ENCODE measurements at regions not wholly inside any gene's neighbourhood (a gene's known extent, or its start where the extent isn't known, plus 50 kb on each side); places are given as distances from the start of the nearest gene placed in this dataset.

- Histone ChIP-seq H3K79me2 (ENCODE audit: insufficient read depth, low read length) (no peaks in the 10 kb centered on the region), H3K4me3 (ENCODE audit: insufficient read depth, low read length) (no peak overlapping the region), H3K36me3 (ENCODE audit: insufficient read depth, low read length) (no peaks in the 10 kb centered on the region), H3K27me3 (ENCODE audit: insufficient read depth, low read length) (no peaks in the 10 kb centered on the region), H2AFZ (ENCODE audit: low read length) (peak overlapping the region; percentile 15), H3K9me3 (ENCODE audit: low read depth, low read length) (no peaks in the 10 kb centered on the region), H3K4me1 (ENCODE audit: insufficient read depth, low read length) (peaks cover 3% of the 10 kb centered on the region), H3K27ac (ENCODE audit: low read depth, low read length) (no peak overlapping the region), H4K20me1 (ENCODE audit: insufficient read depth, low read length) (no peaks in the 10 kb centered on the region), H3K4me2 (ENCODE audit: insufficient read depth, low read length) (no peak overlapping the region)
- TF ChIP-seq CTCF (IDR thresholded peaks at IDR 0.05; ENCODE audit: extremely low read depth, low read depth, low read length): no peak
- no peak for DNase-seq (ENCODE audit: insufficient read length, low spot score, missing footprints)
Measured at GRCh38 chr19:31666126-31666525, 316.9 kb upstream of the TSHZ3 start.

- Histone ChIP-seq H3K27ac (ENCODE audit: low read depth, low read length) (no peak overlapping the region), H3K36me3 (ENCODE audit: insufficient read depth, low read length) (no peaks in the 10 kb centered on the region), H3K4me2 (ENCODE audit: insufficient read depth, low read length) (no peak overlapping the region), H2AFZ (ENCODE audit: low read length) (peak overlapping the region; percentile 6), H3K79me2 (ENCODE audit: insufficient read depth, low read length) (no peaks in the 10 kb centered on the region), H3K27me3 (ENCODE audit: insufficient read depth, low read length) (no peaks in the 10 kb centered on the region), H3K4me1 (ENCODE audit: insufficient read depth, low read length) (peaks cover 3% of the 10 kb centered on the region), H4K20me1 (ENCODE audit: insufficient read depth, low read length) (no peaks in the 10 kb centered on the region), H3K9me3 (ENCODE audit: low read depth, low read length) (no peaks in the 10 kb centered on the region), H3K4me3 (ENCODE audit: insufficient read depth, low read length) (no peak overlapping the region)
- no peak for TF ChIP-seq CTCF (IDR thresholded peaks at IDR 0.05; ENCODE audit: extremely low read depth, low read depth, low read length)
- no peak for DNase-seq (ENCODE audit: insufficient read length, low spot score, missing footprints)
Measured at GRCh38 chr19:31667106-31667505, 317.9 kb upstream of the TSHZ3 start.

- Histone ChIP-seq H3K4me2 (ENCODE audit: insufficient read depth, low read length) (no peak overlapping the region), H3K9me3 (ENCODE audit: low read depth, low read length) (no peaks in the 10 kb centered on the region), H3K79me2 (ENCODE audit: insufficient read depth, low read length) (no peaks in the 10 kb centered on the region), H3K36me3 (ENCODE audit: insufficient read depth, low read length) (no peaks in the 10 kb centered on the region), H2AFZ (ENCODE audit: low read length) (no peak overlapping the region), H3K27me3 (ENCODE audit: insufficient read depth, low read length) (no peaks in the 10 kb centered on the region), H3K4me1 (ENCODE audit: insufficient read depth, low read length) (peaks cover 3% of the 10 kb centered on the region), H3K4me3 (ENCODE audit: insufficient read depth, low read length) (no peak overlapping the region), H3K27ac (ENCODE audit: low read depth, low read length) (no peak overlapping the region), H4K20me1 (ENCODE audit: insufficient read depth, low read length) (no peaks in the 10 kb centered on the region)
- TF ChIP-seq CTCF (IDR thresholded peaks at IDR 0.05; ENCODE audit: extremely low read depth, low read depth, low read length): no peak
- peak; percentile 53 for DNase-seq (ENCODE audit: insufficient read length, low spot score, missing footprints)
Measured at GRCh38 chr19:31668921-31669320, 319.7 kb upstream of the TSHZ3 start.

GRCh38 chr19:31670931-31671330 is 321.7 kb upstream of the TSHZ3 start:
- Histone ChIP-seq H2AFZ (ENCODE audit: low read length) (no peak overlapping the region), H3K4me2 (ENCODE audit: insufficient read depth, low read length) (no peak overlapping the region), H3K4me3 (ENCODE audit: insufficient read depth, low read length) (no peak overlapping the region), H3K79me2 (ENCODE audit: insufficient read depth, low read length) (no peaks in the 10 kb centered on the region), H3K4me1 (ENCODE audit: insufficient read depth, low read length) (peaks cover 13% of the 10 kb centered on the region), H3K36me3 (ENCODE audit: insufficient read depth, low read length) (no peaks in the 10 kb centered on the region), H3K9me3 (ENCODE audit: low read depth, low read length) (no peaks in the 10 kb centered on the region), H3K27me3 (ENCODE audit: insufficient read depth, low read length) (no peaks in the 10 kb centered on the region), H3K27ac (ENCODE audit: low read depth, low read length) (no peak overlapping the region), H4K20me1 (ENCODE audit: insufficient read depth, low read length) (no peaks in the 10 kb centered on the region)
- peak; percentile 61 for DNase-seq (ENCODE audit: insufficient read length, low spot score, missing footprints)
- TF ChIP-seq CTCF (IDR thresholded peaks at IDR 0.05; ENCODE audit: extremely low read depth, low read depth, low read length): no peak

Measured in osteoblast (primary cell).